ENCODE measurements at regions not wholly inside any gene's neighbourhood (a gene's known extent, or its start where the extent isn't known, plus 50 kb on each side); places are given as distances from the start of the nearest gene placed in this dataset.

DNA sequence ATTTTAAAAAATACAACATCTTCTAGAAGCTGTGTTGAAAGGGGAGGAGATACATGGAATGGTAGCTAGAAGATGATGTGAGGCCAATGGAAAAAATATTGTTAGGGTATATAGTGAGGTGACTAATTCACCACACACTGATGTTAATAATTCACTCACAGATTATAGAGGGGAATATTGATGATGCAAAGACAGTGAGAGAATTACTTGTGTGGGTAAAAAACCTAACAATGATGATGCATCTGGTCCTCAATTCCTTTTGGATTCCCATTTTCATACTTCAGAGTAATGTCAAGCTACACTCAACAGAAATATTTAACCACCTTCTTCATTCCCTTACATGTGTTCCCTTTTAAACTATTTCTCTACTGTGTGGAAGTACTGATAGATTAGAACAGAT, 169.5 kb upstream of the DPYD start:
- TF ChIP-seq, protein P1, sequence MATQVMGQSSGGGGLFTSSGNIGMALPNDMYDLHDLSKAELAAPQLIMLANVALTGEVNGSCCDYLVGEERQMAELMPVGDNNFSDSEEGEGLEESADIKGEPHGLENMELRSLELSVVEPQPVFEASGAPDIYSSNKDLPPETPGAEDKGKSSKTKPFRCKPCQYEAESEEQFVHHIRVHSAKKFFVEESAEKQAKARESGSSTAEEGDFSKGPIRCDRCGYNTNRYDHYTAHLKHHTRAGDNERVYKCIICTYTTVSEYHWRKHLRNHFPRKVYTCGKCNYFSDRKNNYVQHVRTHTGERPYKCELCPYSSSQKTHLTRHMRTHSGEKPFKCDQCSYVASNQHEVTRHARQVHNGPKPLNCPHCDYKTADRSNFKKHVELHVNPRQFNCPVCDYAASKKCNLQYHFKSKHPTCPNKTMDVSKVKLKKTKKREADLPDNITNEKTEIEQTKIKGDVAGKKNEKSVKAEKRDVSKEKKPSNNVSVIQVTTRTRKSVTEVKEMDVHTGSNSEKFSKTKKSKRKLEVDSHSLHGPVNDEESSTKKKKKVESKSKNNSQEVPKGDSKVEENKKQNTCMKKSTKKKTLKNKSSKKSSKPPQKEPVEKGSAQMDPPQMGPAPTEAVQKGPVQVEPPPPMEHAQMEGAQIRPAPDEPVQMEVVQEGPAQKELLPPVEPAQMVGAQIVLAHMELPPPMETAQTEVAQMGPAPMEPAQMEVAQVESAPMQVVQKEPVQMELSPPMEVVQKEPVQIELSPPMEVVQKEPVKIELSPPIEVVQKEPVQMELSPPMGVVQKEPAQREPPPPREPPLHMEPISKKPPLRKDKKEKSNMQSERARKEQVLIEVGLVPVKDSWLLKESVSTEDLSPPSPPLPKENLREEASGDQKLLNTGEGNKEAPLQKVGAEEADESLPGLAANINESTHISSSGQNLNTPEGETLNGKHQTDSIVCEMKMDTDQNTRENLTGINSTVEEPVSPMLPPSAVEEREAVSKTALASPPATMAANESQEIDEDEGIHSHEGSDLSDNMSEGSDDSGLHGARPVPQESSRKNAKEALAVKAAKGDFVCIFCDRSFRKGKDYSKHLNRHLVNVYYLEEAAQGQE (IDR thresholded peaks at IDR 0.05; ENCODE audit: borderline replicate concordance), result no peak
- TF ChIP-seq, protein P2, sequence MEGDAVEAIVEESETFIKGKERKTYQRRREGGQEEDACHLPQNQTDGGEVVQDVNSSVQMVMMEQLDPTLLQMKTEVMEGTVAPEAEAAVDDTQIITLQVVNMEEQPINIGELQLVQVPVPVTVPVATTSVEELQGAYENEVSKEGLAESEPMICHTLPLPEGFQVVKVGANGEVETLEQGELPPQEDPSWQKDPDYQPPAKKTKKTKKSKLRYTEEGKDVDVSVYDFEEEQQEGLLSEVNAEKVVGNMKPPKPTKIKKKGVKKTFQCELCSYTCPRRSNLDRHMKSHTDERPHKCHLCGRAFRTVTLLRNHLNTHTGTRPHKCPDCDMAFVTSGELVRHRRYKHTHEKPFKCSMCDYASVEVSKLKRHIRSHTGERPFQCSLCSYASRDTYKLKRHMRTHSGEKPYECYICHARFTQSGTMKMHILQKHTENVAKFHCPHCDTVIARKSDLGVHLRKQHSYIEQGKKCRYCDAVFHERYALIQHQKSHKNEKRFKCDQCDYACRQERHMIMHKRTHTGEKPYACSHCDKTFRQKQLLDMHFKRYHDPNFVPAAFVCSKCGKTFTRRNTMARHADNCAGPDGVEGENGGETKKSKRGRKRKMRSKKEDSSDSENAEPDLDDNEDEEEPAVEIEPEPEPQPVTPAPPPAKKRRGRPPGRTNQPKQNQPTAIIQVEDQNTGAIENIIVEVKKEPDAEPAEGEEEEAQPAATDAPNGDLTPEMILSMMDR (IDR thresholded peaks at IDR 0.05; ENCODE audit: poor library complexity, severe bottlenecking), result no peak
- TF ChIP-seq TAF1 (IDR thresholded peaks at IDR 0.05; ENCODE audit: low read depth) (no peak), EP300 (conservative IDR thresholded peaks at IDR 0.05; ENCODE audit: poor library complexity, severe bottlenecking) (no peak), SMC3 (conservative IDR thresholded peaks at IDR 0.05; ENCODE audit: poor library complexity) (no peak), RAD21 (conservative IDR thresholded peaks at IDR 0.05) (no peak), EZH2 (IDR thresholded peaks at IDR 0.05; ENCODE audit: borderline replicate concordance, insufficient read depth, low read length, poor library complexity, severe bottlenecking) (no peak), POLR2AphosphoS5 (IDR thresholded peaks at IDR 0.05) (no peak), MXI1 (conservative IDR thresholded peaks at IDR 0.05; ENCODE audit: poor library complexity, severe bottlenecking) (no peak)
